CD4-positive, alpha-beta T cell (primary cell): ENCODE measurements at regions not wholly inside any gene's neighbourhood (a gene's known extent, or its start where the extent isn't known, plus 50 kb on each side); places are given as distances from the start of the nearest gene placed in this dataset.
"Not testable (repeated sequence)": the region's sequence is repeated elsewhere in the genome, so short reads cannot be mapped to it uniquely, and the experiment has no call there.

Source experiments
- ATAC-seq: fragments of 200-7000 bp; cut with Tn5 transposase; one replicate; pipeline ENCODE4 v1.10.0; 2022; ENCODE audit warnings: mild to moderate bottlenecking; ENCODE audit not compliant: poor library complexity
- CTCF ChIA-PET: fragments of 350-600 bp; sonication (Branson Sonifier 250); formaldehyde crosslinking; loops from one replicate; lab custom pipeline; 2021; ENCODE audit warnings: antibody characterized with exemption, inconsistent platforms; lab: Charles Lee
- POLR2A ChIA-PET: fragments of 350-600 bp; sonication (Branson Sonifier 250); formaldehyde crosslinking; loops from one replicate; lab custom pipeline; 2021; ENCODE audit warnings: antibody characterized with exemption, inconsistent platforms; lab: Charles Lee
- DNase-seq, 14 experiments: peaks; one replicate each; pipeline ENCODE4 v3.0.0-alpha.2; 2013 to 2020; ENCODE audit warnings: mixed read lengths in 2 of 14
- H3K27ac ChIP-seq, 2 donors: one replicate each; pipeline versions ENCODE4 v1.5.1 to v1.7.0; 2013; ENCODE audit warnings: low read length in 2 of 2, low read depth in 1 of 2, mild to moderate bottlenecking in 1 of 2
- H3K27me3 ChIP-seq, 2 experiments: 1 replicate in 1 of 2; 2 replicates in 1 of 2; pipeline versions ENCODE4 v1.6.1 to v1.7.0; 2013; ENCODE audit warnings: low read length in 2 of 2, control low read depth in 1 of 2, mild to moderate bottlenecking in 1 of 2, moderate library complexity in 1 of 2; ENCODE audit not compliant: insufficient read depth in 2 of 2, control insufficient read depth in 1 of 2
- H3K36me3 ChIP-seq: one replicate; pipeline ENCODE4 v1.6.1; 2013; ENCODE audit warnings: low read length, control low read depth; ENCODE audit not compliant: insufficient read depth
- H3K4me1 ChIP-seq: one replicate; pipeline ENCODE4 v1.6.1; 2013; ENCODE audit warnings: low read length, control low read depth; ENCODE audit not compliant: insufficient read depth
- H3K4me3 ChIP-seq: one replicate; pipeline ENCODE4 v1.5.1; 2013; ENCODE audit warnings: mild to moderate bottlenecking, low read length, moderate library complexity
- H3K9me3 ChIP-seq, 2 experiments: 1 replicate in 1 of 2; 2 replicates in 1 of 2; pipeline versions ENCODE4 v1.6.1 to v1.7.0; 2013; ENCODE audit warnings: low read length in 2 of 2, mild to moderate bottlenecking in 2 of 2, control low read depth in 1 of 2, moderate library complexity in 1 of 2; ENCODE audit not compliant: control insufficient read depth in 1 of 2, insufficient read depth in 1 of 2
- H3K27ac Mint-ChIP-seq: one replicate; pipeline ENCODE4 v1.8.0; 2020; ENCODE audit warnings: mixed read lengths
- H3K27me3 Mint-ChIP-seq: one replicate; pipeline ENCODE4 v1.8.0; 2021; ENCODE audit warnings: mixed read lengths
- H3K36me3 Mint-ChIP-seq: one replicate; pipeline ENCODE4 v1.8.0; 2021; ENCODE audit warnings: low read depth, mixed read lengths
- H3K4me1 Mint-ChIP-seq: one replicate; pipeline ENCODE4 v1.8.0; 2021; ENCODE audit warnings: low read depth, mixed read lengths
- H3K4me3 Mint-ChIP-seq: one replicate; pipeline ENCODE4 v1.8.0; 2020; ENCODE audit warnings: mild to moderate bottlenecking, mixed read lengths
- H3K9me3 Mint-ChIP-seq: one replicate; pipeline ENCODE4 v1.8.0; 2020; ENCODE audit warnings: mixed read lengths
- intact Hi-C, 2 experiments: fragments of 100-400 bp; cut with DNase I in 1 of 2; cut with micrococcal nuclease in 1 of 2; formaldehyde crosslinking; loops; one replicate each; pipeline versions ENCODE4 v1.15.1 to v1.9.0; 2023 to 2025; cut with DNase I, micrococcal nuclease
- TF ChIP-seq, protein P1 (sequence below): fragments of 200-600 bp; IDR thresholded peaks from one replicate; pipeline ENCODE4 v1.8.0; 2022; ENCODE audit warnings: antibody characterized with exemption, mild to moderate bottlenecking

DNA sequence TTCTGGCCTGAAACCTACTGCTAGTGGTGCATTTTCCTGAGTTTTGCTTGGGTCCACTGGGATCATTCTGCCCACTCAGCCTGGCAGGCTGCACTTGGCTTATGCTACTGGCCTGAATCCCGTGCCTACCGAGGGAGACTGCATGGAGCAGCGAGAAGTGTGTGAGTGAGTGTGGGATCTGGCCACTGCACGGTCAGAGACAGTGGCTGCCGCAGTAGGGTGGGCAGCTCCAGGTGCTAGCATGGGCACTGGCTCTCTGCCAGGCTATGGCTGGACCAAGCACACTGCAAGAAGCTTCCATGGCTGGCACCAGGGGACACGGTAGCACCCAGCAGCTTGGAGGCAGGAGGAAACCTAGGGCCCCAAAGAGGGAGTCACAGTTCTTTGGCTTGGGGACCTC lies 1058.7 kb upstream of the ACO1 start:
- POLR2A ChIA-PET, result no interaction called here
- no peaks in the 10 kb centered on the region for H3K36me3 ChIP-seq
- no peak for ATAC-seq

DNA sequence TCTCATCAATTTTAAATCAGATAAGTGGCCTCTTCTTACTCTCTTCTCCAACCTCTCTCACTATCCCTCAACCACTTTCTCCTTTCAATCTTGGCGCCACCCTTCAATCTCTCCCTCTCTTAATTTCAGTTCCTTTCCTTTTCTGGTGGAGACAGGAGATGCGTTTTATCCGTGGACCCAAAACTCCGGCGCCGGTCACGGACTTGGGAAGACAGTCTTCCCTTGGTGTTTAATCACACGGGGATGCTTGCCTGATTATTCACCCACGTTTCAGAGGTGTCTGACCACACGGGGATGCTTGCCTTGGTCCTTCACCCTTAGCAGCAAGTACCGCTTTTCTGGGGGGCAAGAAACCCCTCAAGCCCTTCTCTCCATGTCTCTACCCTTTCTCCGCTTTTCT lies 1057.6 kb upstream of the ACO1 start:
- H3K9me3 ChIP-seq, POLR2A ChIA-PET, DNase-seq, H3K27me3 Mint-ChIP-seq, H3K36me3 Mint-ChIP-seq, H3K9me3 Mint-ChIP-seq, H3K27me3 ChIP-seq, H3K4me3 Mint-ChIP-seq, H3K27ac ChIP-seq, CTCF ChIA-PET, intact Hi-C loops, ATAC-seq, H3K36me3 ChIP-seq, H3K4me3 ChIP-seq: not testable (repeated sequence)
- Mint-ChIP-seq H3K27ac (peak overlapping the region; percentile 48), H3K4me1 (peaks cover 41% of the 10 kb centered on the region)
- peaks cover 10% of the 10 kb centered on the region for H3K4me1 ChIP-seq

More for the DNA sequence above, 1058.7 kb upstream of the ACO1 start:
- CTCF ChIA-PET, result no interaction called here
- H3K27ac Mint-ChIP-seq, result peak overlapping the region; percentile 60
- no peak overlapping the region for H3K4me3 Mint-ChIP-seq
- no peaks in the 10 kb centered on the region for H3K27me3 ChIP-seq
- peaks cover 42% of the 10 kb centered on the region for H3K4me1 Mint-ChIP-seq
- H3K9me3 ChIP-seq, result peaks cover 0 to 4% of the 10 kb centered on the region in 2 experiments
- intact Hi-C loops, result no loop called here
- no peaks in the 10 kb centered on the region for H3K36me3 Mint-ChIP-seq
- H3K4me3 ChIP-seq, result no peak overlapping the region
- TF ChIP-seq, protein P1, sequence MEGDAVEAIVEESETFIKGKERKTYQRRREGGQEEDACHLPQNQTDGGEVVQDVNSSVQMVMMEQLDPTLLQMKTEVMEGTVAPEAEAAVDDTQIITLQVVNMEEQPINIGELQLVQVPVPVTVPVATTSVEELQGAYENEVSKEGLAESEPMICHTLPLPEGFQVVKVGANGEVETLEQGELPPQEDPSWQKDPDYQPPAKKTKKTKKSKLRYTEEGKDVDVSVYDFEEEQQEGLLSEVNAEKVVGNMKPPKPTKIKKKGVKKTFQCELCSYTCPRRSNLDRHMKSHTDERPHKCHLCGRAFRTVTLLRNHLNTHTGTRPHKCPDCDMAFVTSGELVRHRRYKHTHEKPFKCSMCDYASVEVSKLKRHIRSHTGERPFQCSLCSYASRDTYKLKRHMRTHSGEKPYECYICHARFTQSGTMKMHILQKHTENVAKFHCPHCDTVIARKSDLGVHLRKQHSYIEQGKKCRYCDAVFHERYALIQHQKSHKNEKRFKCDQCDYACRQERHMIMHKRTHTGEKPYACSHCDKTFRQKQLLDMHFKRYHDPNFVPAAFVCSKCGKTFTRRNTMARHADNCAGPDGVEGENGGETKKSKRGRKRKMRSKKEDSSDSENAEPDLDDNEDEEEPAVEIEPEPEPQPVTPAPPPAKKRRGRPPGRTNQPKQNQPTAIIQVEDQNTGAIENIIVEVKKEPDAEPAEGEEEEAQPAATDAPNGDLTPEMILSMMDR, result no peak
- no peaks in the 10 kb centered on the region for H3K9me3 Mint-ChIP-seq
- H3K27ac ChIP-seq, result peak overlapping the region; percentile 2 to 22
- H3K4me1 ChIP-seq, result peaks cover 16% of the 10 kb centered on the region
- H3K27me3 Mint-ChIP-seq, result no peaks in the 10 kb centered on the region
- no peak for DNase-seq

DNA sequence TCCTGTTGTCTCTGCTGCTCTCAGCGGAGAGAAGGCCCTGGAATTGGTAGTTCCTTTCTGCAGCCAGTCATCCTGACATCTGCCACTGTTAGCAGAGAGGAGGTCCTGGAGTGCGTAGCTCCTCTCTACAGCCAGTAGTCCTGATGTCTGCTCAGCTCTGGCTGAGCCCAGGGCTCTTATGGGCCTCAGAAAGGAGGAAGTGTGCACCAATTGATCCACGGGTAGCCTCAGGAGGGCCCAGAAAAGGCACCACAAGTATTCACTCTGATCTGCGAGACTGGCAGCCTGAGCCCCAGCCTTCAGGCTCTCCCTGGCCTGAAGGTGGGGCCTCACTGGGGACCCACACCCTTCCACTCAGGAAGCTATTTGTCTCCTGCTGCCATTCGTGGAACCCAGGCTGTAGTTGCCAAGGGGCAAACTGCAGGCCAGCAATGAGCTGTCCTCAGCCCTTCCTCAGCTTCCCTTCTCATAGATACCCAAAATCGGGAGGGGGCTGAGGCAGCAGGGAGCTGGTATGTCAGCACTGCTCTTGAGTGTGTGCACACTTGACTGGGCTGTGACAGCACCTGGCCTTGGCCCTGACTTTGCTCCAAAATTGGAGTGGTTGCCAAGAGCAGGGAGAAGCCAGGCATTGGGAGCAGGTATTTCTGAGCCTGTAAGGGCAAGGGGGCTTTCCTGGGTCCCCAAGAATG lies 1049.5 kb upstream of the ACO1 start:
- Mint-ChIP-seq H3K27me3 (no peaks in the 10 kb centered on the region), H3K9me3 (peaks cover 2% of the 10 kb centered on the region), H3K4me3 (no peak overlapping the region), H3K4me1 (peaks cover 20% of the 10 kb centered on the region), H3K36me3 (peaks cover 14% of the 10 kb centered on the region), H3K27ac (peak overlapping the region; percentile 60)
- Histone ChIP-seq H3K4me3 (no peak overlapping the region), H3K36me3 (no peaks in the 10 kb centered on the region), H3K4me1 (peaks cover 19% of the 10 kb centered on the region), H3K27me3 (no peaks in the 10 kb centered on the region), H3K9me3 (peaks cover 7 to 13% of the 10 kb centered on the region in 2 experiments), H3K27ac (peak overlapping the region; percentile 19 to 55)
- ATAC-seq (no peak), DNase-seq (no peak)
- ChIA-PET CTCF (no interaction called here), POLR2A (interaction anchor here (0.5 to 2.1 kb wide), 4 partner anchors 10 to 133 kb away, joined by 3 to 15 read pairs (median 4); no protein-coding TSS in a partner anchor)
- TF ChIP-seq, protein P1, result no peak
- intact Hi-C loops, result no loop called here
